Mesendoderm (in vitro differentiated cells): ENCODE measurements at regions not wholly inside any gene's neighbourhood (a gene's known extent, or its start where the extent isn't known, plus 50 kb on each side); places are given as distances from the start of the nearest gene placed in this dataset.

Source experiments
- DNase-seq: peaks from one replicate; pipeline ENCODE4 v3.0.0; 2013
- H2AK5ac ChIP-seq: 2 replicates; pipeline ENCODE4 v1.6.1; 2013; ENCODE audit warnings: low read length, inconsistent platforms
- H2BK120ac ChIP-seq: 2 replicates; pipeline ENCODE4 v1.6.1; 2013; ENCODE audit warnings: low read depth, mild to moderate bottlenecking, low read length, moderate library complexity, mixed read lengths
- H2BK15ac ChIP-seq: replicated peaks from 2 replicates; pipeline ENCODE4 v1.6.1; 2013; ENCODE audit warnings: low read depth, mild to moderate bottlenecking, moderate library complexity
- H2BK5ac ChIP-seq: 2 replicates; pipeline ENCODE4 v1.6.1; 2013; ENCODE audit warnings: low read length, inconsistent platforms
- H3K18ac ChIP-seq: 2 replicates; pipeline ENCODE4 v1.6.1; 2013; ENCODE audit warnings: mild to moderate bottlenecking, low read length, mixed read lengths
- H3K23ac ChIP-seq: one replicate; pipeline ENCODE4 v1.6.1; 2013; ENCODE audit warnings: low read length
- H3K27ac ChIP-seq: 2 replicates; pipeline ENCODE4 v1.5.1; 2013; ENCODE audit warnings: low read depth, mild to moderate bottlenecking, inconsistent platforms, low read length, moderate library complexity
- H3K27me3 ChIP-seq: 2 replicates; pipeline ENCODE4 v1.6.1; 2013; ENCODE audit warnings: low read length, control low read depth, mild to moderate bottlenecking, inconsistent platforms; ENCODE audit not compliant: insufficient read depth, poor library complexity
- H3K36me3 ChIP-seq: 2 replicates; pipeline ENCODE4 v1.6.1; 2013; ENCODE audit warnings: low read length, inconsistent platforms; ENCODE audit not compliant: control insufficient read depth, insufficient read depth
- H3K4ac ChIP-seq: one replicate; pipeline ENCODE4 v1.6.1; 2013; ENCODE audit warnings: low read depth, mild to moderate bottlenecking, low read length, moderate library complexity
- H3K4me1 ChIP-seq: 2 replicates; pipeline ENCODE4 v1.6.1; 2013; ENCODE audit warnings: low read depth, low read length, inconsistent platforms; ENCODE audit not compliant: control insufficient read depth
- H3K4me2 ChIP-seq: 2 replicates; pipeline ENCODE4 v1.6.1; 2013; ENCODE audit warnings: low read length
- H3K4me3 ChIP-seq: 2 replicates; pipeline ENCODE4 v1.5.1; 2013; ENCODE audit warnings: mild to moderate bottlenecking, low read length
- H3K56ac ChIP-seq: one replicate; pipeline ENCODE4 v1.6.1; 2013; ENCODE audit warnings: low read length
- H3K79me1 ChIP-seq: 2 replicates; pipeline ENCODE4 v1.6.1; 2013; ENCODE audit warnings: low read length, inconsistent platforms
- H3K79me2 ChIP-seq: 2 replicates; pipeline ENCODE4 v1.6.1; 2013; ENCODE audit warnings: mild to moderate bottlenecking, low read length; ENCODE audit not compliant: control insufficient read depth, insufficient read depth
- H3K9ac ChIP-seq: 2 replicates; pipeline ENCODE4 v1.6.1; 2013; ENCODE audit warnings: low read length, inconsistent platforms
- H4K5ac ChIP-seq: one replicate; pipeline ENCODE4 v1.6.1; 2013; ENCODE audit warnings: low read length
- H4K8ac ChIP-seq: one replicate; pipeline ENCODE4 v1.6.1; 2013; ENCODE audit warnings: low read depth, mild to moderate bottlenecking, control low read depth, low read length, moderate library complexity
- WGBS: extraction: QIAGEN DNeasy Blood & Tissue Kit; methylation state at CpG from one replicate; pipeline ENCODE4 v1.1.7; 2013; ENCODE audit warnings: low lambda C conversion rate, missing lambda C conversion rate; ENCODE audit not compliant: insufficient coverage; ENCODE audit errors: extremely low coverage; 5-methylcytosine and 5-hydroxymethylcytosine counted together

- DNase-seq: no peak
- no peaks in the 10 kb centered on the region for H3K27me3 ChIP-seq
Observed at GRCh38 chr2:57567245-57567644, 479.4 kb upstream of the VRK2 start.

GRCh38 chr2:57569396-57569795 is 477.2 kb upstream of the VRK2 start:
- no peak for DNase-seq
- no peaks in the 10 kb centered on the region for H3K79me2 ChIP-seq
- H3K27me3 ChIP-seq: no peaks in the 10 kb centered on the region
- H4K5ac ChIP-seq: no peak overlapping the region
- H3K4me3 ChIP-seq: no peak overlapping the region
- H3K36me3 ChIP-seq: no peaks in the 10 kb centered on the region
- H2AK5ac ChIP-seq: no peak overlapping the region
- H3K4ac ChIP-seq: no peak overlapping the region
- H3K27ac ChIP-seq: no peak overlapping the region
- no peak overlapping the region for H3K56ac ChIP-seq
- H2BK15ac ChIP-seq: no peak overlapping the region
- H2BK120ac ChIP-seq: no peak overlapping the region
- H3K23ac ChIP-seq: no peak overlapping the region
- H2BK5ac ChIP-seq: no peak overlapping the region
- no peak overlapping the region for H3K4me2 ChIP-seq
- no peak overlapping the region for H3K18ac ChIP-seq
- no peak overlapping the region for H4K8ac ChIP-seq
- no peaks in the 10 kb centered on the region for H3K4me1 ChIP-seq
- no peak overlapping the region for H3K9ac ChIP-seq
- no peaks in the 10 kb centered on the region for H3K79me1 ChIP-seq

More at GRCh38 chr2:57567245-57567644, 479.4 kb upstream of the VRK2 start:
- no peak overlapping the region for H3K4me3 ChIP-seq
- no peak overlapping the region for H2BK5ac ChIP-seq
- H2BK120ac ChIP-seq: no peak overlapping the region
- H3K79me2 ChIP-seq: no peaks in the 10 kb centered on the region
- no peak overlapping the region for H3K4ac ChIP-seq
- no peak overlapping the region for H4K5ac ChIP-seq
- no peak overlapping the region for H3K9ac ChIP-seq
- H3K27ac ChIP-seq: no peak overlapping the region
- no peak overlapping the region for H3K18ac ChIP-seq
- H3K79me1 ChIP-seq: no peaks in the 10 kb centered on the region
- no peak overlapping the region for H2BK15ac ChIP-seq
- no peak overlapping the region for H2AK5ac ChIP-seq
- H3K4me1 ChIP-seq: no peaks in the 10 kb centered on the region
- H3K56ac ChIP-seq: no peak overlapping the region
- no peak overlapping the region for H4K8ac ChIP-seq
- H3K36me3 ChIP-seq: no peaks in the 10 kb centered on the region
- H3K23ac ChIP-seq: no peak overlapping the region
- H3K4me2 ChIP-seq: no peak overlapping the region

GRCh38 chr2:57570961-57571360 is 475.6 kb upstream of the VRK2 start:
- no peaks in the 10 kb centered on the region for H3K27me3 ChIP-seq
- H3K4me1 ChIP-seq: no peaks in the 10 kb centered on the region
- no CpG with 5 or more reads among the region's 2 CpGs for WGBS
- no peak overlapping the region for H3K56ac ChIP-seq
- no peak overlapping the region for H2AK5ac ChIP-seq
- no peak overlapping the region for H3K4me3 ChIP-seq
- no peak overlapping the region for H4K5ac ChIP-seq
- no peak overlapping the region for H3K27ac ChIP-seq
- no peaks in the 10 kb centered on the region for H3K79me1 ChIP-seq
- H3K79me2 ChIP-seq: no peaks in the 10 kb centered on the region
- H2BK15ac ChIP-seq: no peak overlapping the region
- no peak for DNase-seq
- H3K36me3 ChIP-seq: no peaks in the 10 kb centered on the region
- H3K4me2 ChIP-seq: no peak overlapping the region
- no peak overlapping the region for H4K8ac ChIP-seq
- no peak overlapping the region for H3K4ac ChIP-seq
- H2BK120ac ChIP-seq: no peak overlapping the region
- no peak overlapping the region for H3K23ac ChIP-seq
- no peak overlapping the region for H3K9ac ChIP-seq
- no peak overlapping the region for H3K18ac ChIP-seq
- H2BK5ac ChIP-seq: no peak overlapping the region

GRCh38 chr2:57575700-57576268 is 470.8 kb upstream of the VRK2 start:
- H3K18ac ChIP-seq: no peak overlapping the region
- no peak overlapping the region for H3K4me2 ChIP-seq
- H3K4me1 ChIP-seq: no peaks in the 10 kb centered on the region
- no peak for DNase-seq
- no peak overlapping the region for H4K5ac ChIP-seq
- H3K36me3 ChIP-seq: no peaks in the 10 kb centered on the region
- H2BK5ac ChIP-seq: no peak overlapping the region
- H4K8ac ChIP-seq: no peak overlapping the region
- H3K79me2 ChIP-seq: no peaks in the 10 kb centered on the region
- no peak overlapping the region for H3K9ac ChIP-seq
- H3K4me3 ChIP-seq: no peak overlapping the region
- no peak overlapping the region for H2BK120ac ChIP-seq
- no peak overlapping the region for H3K4ac ChIP-seq
- H3K23ac ChIP-seq: no peak overlapping the region
- H3K27me3 ChIP-seq: no peaks in the 10 kb centered on the region
- no peak overlapping the region for H3K27ac ChIP-seq
- H2AK5ac ChIP-seq: no peak overlapping the region
- H3K79me1 ChIP-seq: no peaks in the 10 kb centered on the region
- no peak overlapping the region for H2BK15ac ChIP-seq
- whole genome bisulfite sequencing: no CpG with 5 or more reads among the region's 5 CpGs
- no peak overlapping the region for H3K56ac ChIP-seq

GRCh38 chr2:57576983-57577382 is 469.6 kb upstream of the VRK2 start:
- H4K5ac ChIP-seq: no peak overlapping the region
- no peak overlapping the region for H4K8ac ChIP-seq
- H2BK120ac ChIP-seq: no peak overlapping the region
- no peak overlapping the region for H3K4me2 ChIP-seq
- no peaks in the 10 kb centered on the region for H3K36me3 ChIP-seq
- H3K27me3 ChIP-seq: no peaks in the 10 kb centered on the region
- H3K4me3 ChIP-seq: no peak overlapping the region
- H2BK15ac ChIP-seq: no peak overlapping the region
- no peak overlapping the region for H3K56ac ChIP-seq
- no peak overlapping the region for H3K9ac ChIP-seq
- H3K79me1 ChIP-seq: no peaks in the 10 kb centered on the region
- H3K23ac ChIP-seq: no peak overlapping the region
- no peak overlapping the region for H2AK5ac ChIP-seq
- WGBS: no CpG with 5 or more reads among the region's 1 CpG
- no peaks in the 10 kb centered on the region for H3K79me2 ChIP-seq
- H3K4ac ChIP-seq: no peak overlapping the region
- no peak overlapping the region for H2BK5ac ChIP-seq
- H3K18ac ChIP-seq: no peak overlapping the region
- no peak for DNase-seq
- no peaks in the 10 kb centered on the region for H3K4me1 ChIP-seq
- H3K27ac ChIP-seq: no peak overlapping the region

GRCh38 chr2:57597940-57598339 is 448.7 kb upstream of the VRK2 start:
- H2BK15ac ChIP-seq: no peak overlapping the region
- no peak overlapping the region for H3K4ac ChIP-seq
- no CpG with 5 or more reads among the region's 1 CpG for WGBS
- H3K18ac ChIP-seq: no peak overlapping the region
- no peak overlapping the region for H4K8ac ChIP-seq
- no peak overlapping the region for H3K9ac ChIP-seq
- H3K27ac ChIP-seq: no peak overlapping the region
- no peaks in the 10 kb centered on the region for H3K27me3 ChIP-seq
- H2BK120ac ChIP-seq: no peak overlapping the region
- H4K5ac ChIP-seq: no peak overlapping the region
- H3K79me2 ChIP-seq: no peaks in the 10 kb centered on the region
- no peaks in the 10 kb centered on the region for H3K36me3 ChIP-seq
- no peak for DNase-seq
- no peaks in the 10 kb centered on the region for H3K4me1 ChIP-seq
- no peak overlapping the region for H3K56ac ChIP-seq
- no peak overlapping the region for H3K4me3 ChIP-seq
- no peak overlapping the region for H2AK5ac ChIP-seq
- no peak overlapping the region for H3K4me2 ChIP-seq
- H3K79me1 ChIP-seq: no peaks in the 10 kb centered on the region
- H3K23ac ChIP-seq: no peak overlapping the region
- H2BK5ac ChIP-seq: no peak overlapping the region
